Daoy (cell line): ENCODE measurements at regions not wholly inside any gene's neighbourhood (a gene's known extent, or its start where the extent isn't known, plus 50 kb on each side); places are given as distances from the start of the nearest gene placed in this dataset.

Source experiments
- DNase-seq: peaks from one replicate; pipeline ENCODE4 v3.0.0-alpha.2; 2015; ENCODE audit warnings: low read depth

- DNase-seq = no peak
Observed at GRCh38 chr13:99860745-99861144, 110.8 kb downstream of the ZIC5 start.

- DNase-seq = no peak
Observed at GRCh38 chr13:99859178-99860177, 112.1 kb downstream of the ZIC5 start.

DNA sequence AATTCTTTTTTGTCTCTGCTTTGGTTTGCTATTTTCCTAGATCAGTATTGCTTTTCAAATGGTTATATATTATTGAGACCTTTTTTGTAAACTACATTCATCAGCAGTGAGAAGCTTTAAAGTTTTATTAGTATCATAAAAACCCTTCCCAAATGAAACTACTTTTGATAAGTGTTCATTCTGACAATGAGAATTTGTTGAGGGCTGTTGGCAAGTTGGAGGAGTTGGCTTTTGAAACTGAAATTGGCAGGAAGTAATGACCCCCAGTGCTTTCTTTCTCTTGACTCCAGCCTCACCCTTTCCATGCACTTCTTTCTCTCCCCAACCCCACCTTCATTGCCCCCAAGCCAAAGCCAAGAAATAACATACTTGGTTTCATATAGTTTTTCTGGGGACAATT is 113.8 kb downstream of the ZIC5 start:
- no peak for DNase-seq

DNA sequence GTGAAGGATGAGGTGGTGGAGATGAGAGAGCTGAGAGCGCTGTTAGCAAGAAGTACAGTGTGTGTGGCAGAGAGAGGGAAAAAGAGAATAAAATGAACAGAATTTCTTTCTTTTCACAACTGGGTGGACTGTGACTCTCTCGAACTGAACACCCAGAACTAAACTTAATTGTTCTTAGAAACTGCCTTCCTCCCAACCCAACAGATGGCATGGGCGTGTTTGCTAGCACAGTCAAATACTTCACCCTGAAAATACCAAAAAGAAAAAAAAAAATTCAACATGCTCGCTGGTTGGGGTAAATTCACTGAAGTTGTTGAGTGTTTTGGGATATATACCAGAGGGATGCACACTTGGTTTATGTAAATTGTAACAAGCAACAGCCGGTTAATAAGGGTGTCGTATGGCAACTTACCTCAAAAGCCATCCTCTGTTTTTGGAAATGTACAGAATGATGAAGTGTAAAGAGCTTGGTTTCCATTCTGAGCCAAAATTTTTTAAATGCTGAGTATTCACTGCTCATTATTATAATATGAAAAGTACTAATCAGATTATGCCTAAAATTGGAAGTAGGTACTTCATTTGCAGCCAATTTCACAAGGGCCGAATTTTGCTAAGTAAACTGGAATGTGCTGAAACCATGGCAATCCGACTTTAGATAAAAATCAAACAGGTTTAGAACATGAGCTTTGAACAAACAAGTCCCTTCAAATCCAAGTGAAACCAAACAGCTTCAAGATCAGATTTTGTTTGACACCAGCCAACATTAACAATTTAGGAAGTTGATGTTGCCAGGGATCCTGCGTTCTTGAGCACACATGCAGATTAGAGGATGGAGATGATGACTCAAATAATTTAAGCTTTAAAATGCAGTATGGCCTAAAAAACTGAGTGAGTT is 115.8 kb downstream of the ZIC5 start:
- no peak for DNase-seq

GRCh38 chr13:99854366-99854765 is 117.2 kb downstream of the ZIC5 start:
- no peak for DNase-seq

DNA sequence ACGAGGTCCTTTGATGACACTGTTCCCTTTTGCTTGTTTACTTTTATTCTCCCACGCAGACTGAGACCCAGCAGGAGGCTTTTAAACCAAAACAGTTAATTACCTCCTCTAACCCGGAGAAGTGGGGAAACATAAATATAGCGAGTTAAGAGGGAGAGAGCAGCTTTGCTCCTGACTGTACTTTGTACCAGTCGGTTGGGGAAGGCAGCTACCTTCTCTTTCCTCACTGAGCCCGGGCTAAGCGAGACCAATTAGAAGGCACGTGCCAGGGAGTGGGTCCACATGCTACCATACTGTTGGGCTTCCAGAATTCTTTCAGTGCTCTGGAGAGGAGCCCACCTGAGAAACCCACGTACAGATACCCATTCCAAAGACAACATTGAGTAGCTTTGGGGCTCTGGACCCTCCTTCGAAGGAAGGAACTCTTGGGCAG is 124.2 kb downstream of the ZIC5 start:
- no peak for DNase-seq

- no peak for DNase-seq
Observed at GRCh38 chr13:99845161-99845874, 126.2 kb downstream of the ZIC5 start.

GRCh38 chr13:99844421-99844820 is 127.1 kb downstream of the ZIC5 start:
- DNase-seq = no peak

DNA sequence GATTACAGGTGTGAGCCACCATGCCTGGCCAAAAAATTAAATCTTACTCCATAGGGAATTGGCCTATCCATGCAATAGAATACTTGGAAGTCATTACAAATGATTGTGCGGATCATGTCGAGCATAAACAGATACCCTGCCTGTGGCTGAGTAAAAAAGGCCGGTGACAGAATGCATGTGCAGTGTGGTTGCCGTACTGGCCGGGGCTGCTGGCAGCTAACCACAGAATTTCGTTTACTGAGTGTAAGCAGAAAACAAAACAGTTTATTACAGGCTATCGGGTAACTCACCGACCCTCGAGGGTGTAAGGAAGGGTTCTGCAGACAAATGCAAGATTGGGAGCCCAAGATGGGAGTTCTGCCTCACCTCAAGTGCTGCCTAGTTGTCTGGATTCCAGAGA is 127.7 kb downstream of the ZIC5 start:
- no peak for DNase-seq

- DNase-seq = no peak
Observed at GRCh38 chr13:99842405-99842804, 129.2 kb downstream of the ZIC5 start.

DNA sequence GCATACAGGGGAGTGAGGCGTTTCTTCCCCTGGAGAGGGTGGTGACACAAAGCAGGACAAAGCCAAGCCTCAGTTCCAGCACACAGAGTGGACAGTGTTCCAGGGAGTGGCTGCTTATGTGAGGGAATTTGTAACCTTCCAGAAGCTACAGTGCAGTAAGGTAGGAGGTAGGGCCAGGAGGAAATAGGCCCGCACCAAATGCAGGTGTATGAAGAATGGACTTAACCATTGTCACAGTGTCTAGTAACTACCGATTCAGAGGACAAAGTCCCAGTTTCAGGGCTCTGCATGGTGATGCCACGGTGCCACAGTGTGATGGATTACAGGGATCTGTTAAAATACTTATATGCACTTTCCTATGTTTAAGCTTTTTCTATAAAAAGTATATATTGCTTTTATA is 135.3 kb downstream of the ZIC5 start:
- DNase-seq = no peak

DNA sequence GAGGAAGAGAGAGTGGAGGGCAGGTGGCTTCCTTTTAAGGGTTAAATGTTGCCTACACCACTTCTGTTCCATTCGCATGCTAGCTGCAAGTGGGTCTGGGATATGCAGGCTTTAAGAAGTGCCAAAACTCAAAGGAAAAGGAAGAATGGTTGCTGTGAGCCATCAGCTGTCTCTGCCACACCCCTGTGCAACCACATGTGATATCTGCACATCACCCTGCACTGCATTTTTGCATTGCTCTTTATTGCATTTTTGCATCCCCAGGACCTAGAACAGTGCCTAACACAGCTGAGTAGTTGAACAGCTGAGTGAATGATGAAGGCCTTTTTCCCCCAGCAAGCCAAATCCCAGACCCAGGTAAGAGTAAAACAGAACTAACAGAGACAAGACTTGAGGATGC is 136.1 kb downstream of the ZIC5 start:
- DNase-seq = no peak

- peak; percentile 35 for DNase-seq
Observed at GRCh38 chr13:99834246-99834645, 137.3 kb downstream of the ZIC5 start.

GRCh38 chr13:99832347-99832746 is 139.2 kb downstream of the ZIC5 start:
- DNase-seq = no peak

GRCh38 chr13:99830931-99831330 is 140.6 kb downstream of the ZIC5 start:
- DNase-seq = no peak

DNA sequence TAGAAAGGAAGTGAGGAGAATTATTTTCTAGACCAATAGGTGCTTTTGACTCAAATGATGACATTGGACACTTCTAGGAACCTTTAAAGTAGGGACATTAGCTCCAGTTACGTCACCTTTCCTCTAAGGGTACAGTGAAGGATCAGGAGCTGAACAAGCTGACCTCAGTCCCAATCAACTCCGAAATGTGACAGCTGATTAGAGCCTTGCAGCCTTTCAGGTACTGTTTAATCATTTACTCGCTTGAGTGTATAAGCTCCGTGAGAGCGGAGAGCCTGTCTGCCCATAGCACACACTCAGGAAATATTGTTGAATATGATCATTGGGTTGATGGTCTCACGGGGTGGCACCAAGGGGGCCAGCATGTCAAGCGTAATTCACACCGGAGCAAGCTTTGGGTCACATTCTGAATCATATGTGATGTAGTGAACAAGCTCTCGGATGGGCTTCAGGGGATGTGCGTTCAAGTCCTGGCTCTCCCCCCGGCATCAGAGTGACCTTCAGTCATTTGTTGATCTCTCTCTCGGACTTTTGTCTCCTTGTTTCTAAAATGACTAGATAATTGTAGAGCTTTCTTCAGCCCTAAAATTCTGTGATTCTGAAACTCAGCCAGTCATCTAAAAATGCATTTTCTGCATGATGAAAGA is 141.9 kb downstream of the ZIC5 start:
- DNase-seq = no peak

- DNase-seq = no peak
Observed at GRCh38 chr13:99829161-99829560, 142.4 kb downstream of the ZIC5 start.

DNA sequence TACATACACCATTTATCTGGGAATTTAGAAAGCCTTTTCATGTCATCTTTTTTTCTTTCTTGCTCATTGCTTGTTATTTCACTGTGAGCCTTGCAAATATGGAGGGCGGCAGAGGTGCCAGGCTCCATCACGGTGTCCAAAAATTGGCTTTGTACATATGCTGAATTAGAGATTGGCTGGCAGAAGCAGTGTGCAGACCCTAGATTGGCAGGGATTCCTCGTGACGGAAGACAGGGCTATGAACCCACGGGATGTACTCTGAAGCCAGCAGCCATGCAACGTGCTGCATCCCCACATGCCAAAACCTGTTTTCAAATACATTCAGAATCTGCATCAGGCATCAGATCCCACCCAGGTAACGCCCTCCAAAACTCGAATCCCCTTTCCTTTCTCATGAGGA is 142.8 kb downstream of the ZIC5 start:
- no peak for DNase-seq

- DNase-seq = no peak
Observed at GRCh38 chr13:99828123-99828522, 143.4 kb downstream of the ZIC5 start.

GRCh38 chr13:99827011-99827772 is 144.4 kb downstream of the ZIC5 start:
- peak; percentile 86 for DNase-seq

DNA sequence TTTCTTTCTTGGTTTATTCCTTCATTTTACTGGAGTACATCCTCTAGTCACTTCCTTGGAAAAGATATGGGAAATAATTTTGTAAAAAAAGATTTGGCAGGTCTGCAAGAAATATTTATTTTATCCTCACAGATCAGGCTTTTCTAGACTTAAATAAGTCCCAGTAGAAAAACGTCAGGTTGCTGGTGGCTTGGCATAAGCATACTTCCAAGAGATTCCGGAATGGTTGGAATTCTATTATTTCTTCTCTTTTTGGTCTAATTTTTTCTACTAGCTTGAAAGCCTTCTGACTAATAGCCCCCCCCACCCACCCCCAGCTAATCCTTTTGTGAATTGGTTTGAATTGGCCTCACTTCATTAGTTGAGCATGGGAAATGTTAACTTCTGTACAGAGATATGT is 147.6 kb downstream of the ZIC5 start:
- no peak for DNase-seq
